MM.1S (cell line): ENCODE measurements at regions not wholly inside any gene's neighbourhood (a gene's known extent, or its start where the extent isn't known, plus 50 kb on each side); places are given as distances from the start of the nearest gene placed in this dataset.

Source experiments
- DNase-seq: peaks from one replicate; pipeline ENCODE4 v3.0.0-alpha.2; 2015
- H2AFZ ChIP-seq: fragments of 300-600 bp; sonication (generic); 2 replicates; pipeline ENCODE4 v1.6.0; 2016; ENCODE audit warnings: antibody characterized with exemption, low read length
- H3F3A ChIP-seq: fragments of 300-600 bp; sonication (generic); 2 replicates; pipeline ENCODE4 v1.6.1; 2016; ENCODE audit warnings: mild to moderate bottlenecking, antibody characterized with exemption, low read length, moderate library complexity, mixed read lengths; ENCODE audit not compliant: insufficient read depth
- H3K27ac ChIP-seq: fragments of 300-600 bp; sonication (generic); 2 replicates; pipeline ENCODE4 v1.5.1; 2016; ENCODE audit warnings: mild to moderate bottlenecking, low read length
- H3K27me3 ChIP-seq: fragments of 300-600 bp; sonication (generic); replicated peaks from 2 replicates; pipeline ENCODE4 v1.6.0; 2016; ENCODE audit warnings: low read length; ENCODE audit not compliant: insufficient read depth
- H3K36me3 ChIP-seq: fragments of 300-600 bp; sonication (generic); replicated peaks from 2 replicates; pipeline ENCODE4 v1.6.1; 2016; ENCODE audit warnings: mild to moderate bottlenecking, low read length, mixed read lengths; ENCODE audit not compliant: insufficient read depth
- H3K4me1 ChIP-seq: fragments of 300-600 bp; sonication (generic); 2 replicates; pipeline ENCODE4 v1.6.1; 2016; ENCODE audit warnings: low read length, mixed read lengths
- H3K4me2 ChIP-seq: fragments of 300-600 bp; sonication (generic); 2 replicates; pipeline ENCODE4 v1.6.0; 2016; ENCODE audit warnings: low read depth, low read length
- H3K4me3 ChIP-seq: fragments of 300-600 bp; sonication (generic); 2 replicates; pipeline ENCODE4 v1.5.1; 2016; ENCODE audit warnings: low read length, mixed read lengths
- H3K79me2 ChIP-seq: fragments of 300-600 bp; sonication (generic); 2 replicates; pipeline ENCODE4 v1.6.1; 2016; ENCODE audit warnings: mixed run types, low read length, mixed read lengths
- H3K9ac ChIP-seq: fragments of 300-600 bp; sonication (generic); 2 replicates; pipeline ENCODE4 v1.6.1; 2016; ENCODE audit warnings: low read length, mixed read lengths
- H3K9me2 ChIP-seq: fragments of 300-600 bp; sonication (generic); replicated peaks from 2 replicates; pipeline ENCODE4 v1.6.1; 2016; ENCODE audit warnings: mild to moderate bottlenecking, low read length, mixed read lengths; ENCODE audit not compliant: insufficient read depth
- H3K9me3 ChIP-seq: fragments of 300-600 bp; sonication (generic); replicated peaks from 2 replicates; pipeline ENCODE4 v1.6.1; 2016; ENCODE audit warnings: mild to moderate bottlenecking, low read length, mixed read lengths; ENCODE audit not compliant: insufficient read depth
- H4K20me1 ChIP-seq: fragments of 300-600 bp; sonication (generic); 2 replicates; pipeline ENCODE4 v1.6.1; 2016; ENCODE audit warnings: mild to moderate bottlenecking, low read length, moderate library complexity, mixed read lengths; ENCODE audit not compliant: insufficient read depth
- CTCF ChIP-seq: fragments of 300-600 bp; sonication (generic); IDR thresholded peaks from 2 replicates; pipeline ENCODE4 v1.5.1; 2016; ENCODE audit warnings: antibody characterized with exemption, low read length, mixed read lengths
- EZH2 ChIP-seq: fragments of 300-600 bp; sonication (generic); optimal IDR thresholded peaks from 2 replicates; pipeline ENCODE3; 2017; ENCODE audit warnings: low read depth, mild to moderate bottlenecking, antibody characterized with exemption, low read length, mixed read lengths
- EZH2phosphoT487 ChIP-seq: fragments of 300-600 bp; sonication (generic); IDR thresholded peaks from 2 replicates; pipeline ENCODE4 v1.6.1; 2018; ENCODE audit warnings: antibody characterized with exemption, low read length

DNA sequence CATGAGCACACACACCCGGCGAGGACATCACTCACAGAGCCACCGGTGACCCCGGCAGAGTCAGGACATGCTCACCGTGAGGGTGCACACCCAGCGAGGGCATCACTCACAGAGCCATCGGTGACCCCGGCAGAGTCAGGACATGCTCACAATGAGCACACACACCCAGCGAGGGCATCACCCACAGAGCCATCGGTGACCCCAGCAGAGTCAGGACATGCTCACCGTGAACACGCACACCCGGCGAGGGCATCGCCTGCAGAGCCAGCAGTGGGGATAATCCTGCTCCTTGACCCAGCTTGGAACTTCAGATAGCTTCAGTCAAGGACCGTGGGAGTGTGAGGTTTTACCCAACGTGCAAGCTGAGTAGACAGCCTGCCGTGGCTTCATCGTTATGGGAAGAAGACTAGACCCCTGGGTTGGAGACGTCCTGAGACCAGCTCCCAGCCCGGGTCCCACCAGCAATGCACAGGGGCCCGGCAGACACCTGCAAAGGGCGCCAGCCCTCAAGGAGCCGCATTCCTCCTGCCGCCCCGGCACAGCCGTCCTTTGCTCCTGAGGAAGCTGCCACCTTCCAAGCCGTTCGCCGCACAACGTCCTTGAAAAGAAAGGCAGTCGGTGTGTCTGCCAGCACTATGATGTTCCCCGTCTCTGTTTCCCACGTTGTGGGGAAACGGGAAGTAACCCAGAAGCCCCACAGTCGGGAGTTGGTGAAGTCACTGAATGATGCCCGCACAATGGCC is 192.3 kb downstream of the DLL1 start:
- Histone ChIP-seq H3K4me1 (no peaks in the 10 kb centered on the region), H3K27me3 (no peaks in the 10 kb centered on the region; the same call in 1 of the 2 replicates), H3K9ac (no peak overlapping the region), H3K79me2 (no peaks in the 10 kb centered on the region), H3K36me3 (no peaks in the 10 kb centered on the region), H4K20me1 (no peaks in the 10 kb centered on the region), H2AFZ (no peak overlapping the region), H3K4me3 (no peak overlapping the region), H3F3A (no peaks in the 10 kb centered on the region), H3K9me2 (no peaks in the 10 kb centered on the region), H3K4me2 (no peak overlapping the region), H3K9me3 (no peaks in the 10 kb centered on the region), H3K27ac (no peak overlapping the region)
- DNase-seq, result no peak
- TF ChIP-seq EZH2 (no peak), EZH2phosphoT487 (no peak)

GRCh38 chr6:170097505-170098427 is 193.1 kb downstream of the DLL1 start:
- H4K20me1 ChIP-seq, result no peaks in the 10 kb centered on the region
- H3K79me2 ChIP-seq, result no peaks in the 10 kb centered on the region
- H2AFZ ChIP-seq, result no peak overlapping the region
- no peaks in the 10 kb centered on the region for H3K9me2 ChIP-seq
- H3K9ac ChIP-seq, result no peak overlapping the region
- no peak for DNase-seq
- H3K4me3 ChIP-seq, result no peak overlapping the region
- no peaks in the 10 kb centered on the region for H3K36me3 ChIP-seq
- no peak overlapping the region for H3K27ac ChIP-seq
- H3K27me3 ChIP-seq, result no peaks in the 10 kb centered on the region; the same call in 1 of the 2 replicates
- H3F3A ChIP-seq, result no peaks in the 10 kb centered on the region
- H3K4me2 ChIP-seq, result no peak overlapping the region
- no peaks in the 10 kb centered on the region for H3K4me1 ChIP-seq
- no peaks in the 10 kb centered on the region for H3K9me3 ChIP-seq
- TF ChIP-seq EZH2phosphoT487 (no peak), EZH2 (no peak), CTCF (no peak)

DNA sequence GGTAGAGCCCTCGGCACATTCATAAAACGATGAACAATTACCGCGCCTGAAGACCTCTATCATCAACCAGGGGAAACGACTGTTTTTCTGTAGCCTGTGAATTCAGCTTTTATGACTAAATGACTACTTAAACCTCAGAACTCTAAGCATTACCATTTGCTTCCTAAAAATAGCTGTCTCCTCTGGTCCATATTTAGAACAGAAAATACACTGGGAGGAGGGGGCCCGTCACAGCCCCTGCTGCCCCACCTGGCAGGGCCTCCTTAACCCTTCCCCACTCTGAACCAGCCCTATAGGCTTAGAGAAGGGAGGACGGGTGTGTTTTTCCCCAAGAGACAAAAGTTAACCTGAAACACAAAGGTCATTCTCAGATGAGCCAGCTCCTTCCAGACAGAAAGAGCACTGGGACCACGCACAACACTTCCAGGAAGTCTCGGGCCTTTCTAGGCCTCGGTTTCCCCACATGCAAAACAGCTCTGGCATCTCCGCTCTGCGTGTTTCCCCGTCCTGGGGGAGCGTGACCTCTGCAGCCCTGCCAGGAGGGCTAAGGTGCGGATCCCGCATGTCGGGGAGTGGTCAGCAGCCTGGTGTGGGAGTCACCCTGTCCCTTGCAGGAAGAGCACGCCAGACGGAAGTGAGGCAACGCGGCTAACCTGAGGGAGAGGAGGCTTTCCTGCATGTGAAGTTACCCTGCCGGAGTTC is 193.9 kb downstream of the DLL1 start:
- no peaks in the 10 kb centered on the region for H3K79me2 ChIP-seq
- no peaks in the 10 kb centered on the region for H3K36me3 ChIP-seq
- no peaks in the 10 kb centered on the region for H3K9me3 ChIP-seq
- no peak overlapping the region for H3K9ac ChIP-seq
- H3K4me2 ChIP-seq, result no peak overlapping the region
- H3K9me2 ChIP-seq, result no peaks in the 10 kb centered on the region
- H3F3A ChIP-seq, result no peaks in the 10 kb centered on the region
- DNase-seq, result no peak
- no peak for TF ChIP-seq CTCF
- no peak for TF ChIP-seq EZH2
- no peaks in the 10 kb centered on the region; the same call in 1 of the 2 replicates for H3K27me3 ChIP-seq
- H2AFZ ChIP-seq, result no peak overlapping the region
- H4K20me1 ChIP-seq, result no peaks in the 10 kb centered on the region
- H3K4me1 ChIP-seq, result no peaks in the 10 kb centered on the region
- no peak overlapping the region for H3K27ac ChIP-seq
- no peak overlapping the region for H3K4me3 ChIP-seq
